ENCODE measurements at regions not wholly inside any gene's neighbourhood (a gene's known extent, or its start where the extent isn't known, plus 50 kb on each side); places are given as distances from the start of the nearest gene placed in this dataset.

- DNase-seq: peak; percentile 88
Measured at GRCh38 chr5:38719916-38720315, 125.9 kb upstream of the OSMR start.

- DNase-seq: no peak
Measured at GRCh38 chr5:38720554-38721361, 125.1 kb upstream of the OSMR start.

GRCh38 chr5:38722918-38723317 lies 122.9 kb upstream of the OSMR start:
- no peak for DNase-seq

GRCh38 chr5:38723426-38723825 lies 122.4 kb upstream of the OSMR start:
- DNase-seq: no peak

- no peak for DNase-seq
Measured at GRCh38 chr5:38724301-38725030, 121.3 kb upstream of the OSMR start.

GRCh38 chr5:38725371-38725865 lies 120.4 kb upstream of the OSMR start:
- DNase-seq: no peak

GRCh38 chr5:38726279-38726678 lies 119.5 kb upstream of the OSMR start:
- no peak for DNase-seq

GRCh38 chr5:38728029-38728428 lies 117.8 kb upstream of the OSMR start:
- DNase-seq: peak; percentile 54

GRCh38 chr5:38731461-38731860 lies 114.4 kb upstream of the OSMR start:
- no peak for DNase-seq

- DNase-seq: no peak
Measured at GRCh38 chr5:38734353-38734752, 111.5 kb upstream of the OSMR start.

- no peak for DNase-seq
Measured at GRCh38 chr5:38736089-38736488, 109.7 kb upstream of the OSMR start.

GRCh38 chr5:38737976-38738375 lies 107.8 kb upstream of the OSMR start:
- DNase-seq: no peak

- no peak for DNase-seq
Measured at GRCh38 chr5:38739011-38739704, 106.7 kb upstream of the OSMR start.

GRCh38 chr5:38739705-38740045 lies 106.1 kb upstream of the OSMR start:
- no peak for DNase-seq

- DNase-seq: no peak
Measured at GRCh38 chr5:38742821-38743220, 103.0 kb upstream of the OSMR start.

GRCh38 chr5:38743562-38743961 lies 102.2 kb upstream of the OSMR start:
- no peak for DNase-seq

- DNase-seq: peak; percentile 77
Measured at GRCh38 chr5:38745836-38746732, 99.7 kb upstream of the OSMR start.

- no peak for DNase-seq
Measured at GRCh38 chr5:38749861-38750260, 96.0 kb upstream of the OSMR start.

- no peak for DNase-seq
Measured at GRCh38 chr5:38751103-38751502, 94.7 kb upstream of the OSMR start.

- DNase-seq: no peak
Measured at GRCh38 chr5:38752012-38752536, 93.7 kb upstream of the OSMR start.

- DNase-seq: peak; percentile 83
Measured at GRCh38 chr5:38752622-38753021, 93.2 kb upstream of the OSMR start.

GRCh38 chr5:38753141-38753540 lies 92.7 kb upstream of the OSMR start:
- no peak for DNase-seq

Data from skin of body (tissue), 1 donor.